ENCODE measurements at regions not wholly inside any gene's neighbourhood (a gene's known extent, or its start where the extent isn't known, plus 50 kb on each side); places are given as distances from the start of the nearest gene placed in this dataset.

DNA sequence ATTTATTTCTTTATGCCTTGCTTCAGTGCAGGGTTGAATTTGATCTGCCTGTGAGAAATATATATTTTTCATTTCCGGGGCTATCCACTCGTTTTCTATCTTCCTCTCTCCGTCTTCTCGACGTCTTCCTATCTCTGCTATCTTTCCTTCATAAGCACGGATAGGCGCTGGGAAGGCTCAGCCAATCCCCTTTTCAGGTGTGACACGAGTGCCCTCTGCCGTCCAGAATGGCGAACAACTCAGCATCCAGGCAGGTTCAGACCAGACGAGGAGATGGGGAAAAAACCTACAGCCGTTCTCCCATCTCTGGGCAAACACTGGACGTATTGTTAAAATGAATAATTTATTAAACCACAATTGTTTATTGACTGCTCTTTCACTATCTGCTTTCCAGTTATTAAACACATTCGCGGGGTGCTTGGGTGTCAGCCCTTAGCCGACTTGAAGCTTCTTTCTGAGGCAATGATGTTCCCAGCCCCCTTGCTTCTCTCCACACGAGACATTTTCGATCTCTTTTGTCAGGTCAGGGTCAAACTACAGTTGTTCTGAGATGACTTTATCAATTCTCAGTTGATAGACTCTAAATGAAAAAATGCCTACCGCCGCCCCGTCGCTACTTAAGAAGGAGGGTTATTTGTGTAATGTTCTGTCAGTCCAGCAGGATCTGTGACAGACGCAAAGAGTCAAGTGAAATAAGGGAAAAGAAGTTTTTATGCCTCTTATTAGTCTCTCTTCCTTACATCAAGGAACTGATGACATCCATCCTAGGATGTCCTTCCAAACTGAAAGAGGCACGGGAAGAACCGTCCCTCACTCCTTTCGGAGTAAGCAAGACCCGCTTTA is 96.3 kb upstream of the NOCT start:
- DNase-seq, result peak; percentile 84

- no peak for DNase-seq
Observed at GRCh38 chr4:138918169-138918869, 97.3 kb upstream of the NOCT start.

GRCh38 chr4:138916763-138917162 is 98.8 kb upstream of the NOCT start:
- no peak for DNase-seq

DNA sequence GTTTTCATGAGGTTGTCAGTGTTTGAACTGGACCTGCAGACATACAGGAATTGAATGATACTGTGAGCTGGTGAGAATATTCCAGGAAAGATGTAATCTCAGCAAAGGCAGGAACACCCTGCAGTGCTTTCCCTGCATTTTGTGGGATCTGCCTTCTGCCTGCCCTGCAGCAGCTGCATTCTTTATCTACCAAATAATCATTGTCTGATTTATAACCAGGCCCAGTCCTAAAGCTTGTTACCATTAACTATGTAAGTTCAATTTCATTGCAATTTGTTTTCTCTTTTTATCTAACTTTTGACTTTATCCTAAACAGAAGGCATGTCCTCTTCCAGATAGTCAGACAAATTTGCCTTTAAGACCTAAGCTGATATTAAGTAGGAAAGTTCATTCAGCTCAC is 99.8 kb upstream of the NOCT start:
- DNase-seq, result no peak

DNA sequence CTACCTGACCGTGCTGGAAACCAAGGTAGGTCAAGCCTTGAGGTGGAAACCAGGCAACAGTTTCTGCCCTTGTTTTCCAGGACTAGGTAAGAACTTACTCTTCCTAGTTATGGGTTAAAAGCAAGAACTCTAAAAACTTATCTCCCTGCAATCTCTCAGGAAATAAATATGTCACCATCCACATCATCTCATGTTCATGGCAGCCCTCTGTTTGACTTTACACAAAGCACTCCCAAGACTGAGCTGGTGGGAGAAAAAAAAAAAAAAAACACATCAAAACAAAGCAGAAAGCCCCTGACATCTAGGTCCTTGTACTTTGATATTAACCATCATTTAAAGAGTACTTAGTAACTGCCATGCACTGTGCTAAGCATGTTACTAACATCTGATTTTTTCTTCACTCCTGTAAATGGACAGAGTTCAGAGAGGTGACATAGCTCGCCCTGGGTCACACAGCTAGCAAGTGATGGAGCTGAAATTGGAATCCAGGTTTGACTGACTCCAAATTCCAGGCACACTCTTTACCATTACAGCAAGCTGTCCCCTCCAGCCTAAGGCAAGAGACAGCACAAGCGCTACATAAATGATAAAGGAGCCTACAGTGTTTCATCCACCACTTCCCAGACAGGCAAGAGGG is 102.8 kb upstream of the NOCT start:
- no peak for DNase-seq

DNA sequence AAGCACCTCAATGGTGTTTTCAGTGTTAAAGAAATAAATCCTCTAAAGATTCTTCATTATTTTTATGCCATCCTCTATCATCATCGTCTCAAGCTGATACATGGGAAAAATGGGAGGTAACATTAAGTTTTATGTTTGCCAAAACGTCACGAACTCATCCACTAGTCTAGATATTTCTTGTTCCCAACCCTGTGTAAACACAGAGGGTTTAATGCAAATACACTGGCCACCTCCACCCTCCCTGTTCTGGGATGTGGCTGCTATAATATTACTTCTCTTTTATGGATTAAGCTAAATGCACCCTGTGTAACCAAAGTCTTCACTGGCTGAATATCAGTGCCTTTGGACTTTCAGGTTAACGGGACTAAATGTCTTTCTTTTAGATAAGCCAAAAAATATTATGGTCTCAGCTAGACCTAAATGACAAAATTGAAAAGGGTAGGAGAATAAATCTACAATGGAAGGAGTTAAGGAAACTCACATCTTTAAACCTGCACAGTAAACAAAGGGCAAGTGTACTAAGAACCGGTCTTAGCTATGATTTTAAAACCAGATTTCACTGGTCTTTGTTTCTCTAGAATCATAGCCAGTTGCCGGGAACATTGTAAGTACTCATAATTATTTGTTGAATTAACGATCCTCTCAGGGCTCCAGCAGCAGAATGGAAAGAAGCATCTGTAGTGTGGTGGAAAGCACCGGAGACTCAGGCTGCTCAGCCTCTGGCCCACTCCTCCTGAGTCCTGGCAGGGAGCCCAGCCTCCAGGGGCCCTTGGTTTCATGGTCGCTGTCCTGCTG is 103.5 kb upstream of the NOCT start:
- DNase-seq, result peak; percentile 53

GRCh38 chr4:138910914-138911336 is 104.7 kb upstream of the NOCT start:
- DNase-seq, result peak; percentile 66

GRCh38 chr4:138910195-138910913 is 105.2 kb upstream of the NOCT start:
- DNase-seq, result no peak

GRCh38 chr4:138909587-138909986 is 106.0 kb upstream of the NOCT start:
- no peak for DNase-seq

- no peak for DNase-seq
Observed at GRCh38 chr4:138908134-138908533, 107.4 kb upstream of the NOCT start.

DNA sequence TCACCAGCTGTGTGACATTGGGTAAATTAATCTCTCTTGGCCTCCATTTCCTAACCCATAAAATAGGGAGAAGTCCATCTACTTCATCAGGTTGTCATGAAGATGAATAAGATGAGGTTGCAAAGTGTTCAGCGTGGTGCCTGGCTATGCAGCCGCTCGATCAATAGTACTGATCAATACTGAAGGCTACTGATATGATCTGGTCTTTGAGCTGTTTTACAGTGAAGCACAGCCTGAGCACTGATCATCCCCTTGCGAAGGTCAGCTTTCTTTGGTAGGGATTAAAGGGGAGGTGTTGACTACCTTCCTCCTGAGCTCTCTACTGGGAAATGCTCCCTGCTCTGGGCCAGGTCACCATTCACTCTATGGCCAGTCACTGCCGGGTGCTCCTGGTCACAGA is 108.4 kb upstream of the NOCT start:
- DNase-seq, result no peak

- no peak for DNase-seq
Observed at GRCh38 chr4:138904793-138905192, 110.8 kb upstream of the NOCT start.

DNA sequence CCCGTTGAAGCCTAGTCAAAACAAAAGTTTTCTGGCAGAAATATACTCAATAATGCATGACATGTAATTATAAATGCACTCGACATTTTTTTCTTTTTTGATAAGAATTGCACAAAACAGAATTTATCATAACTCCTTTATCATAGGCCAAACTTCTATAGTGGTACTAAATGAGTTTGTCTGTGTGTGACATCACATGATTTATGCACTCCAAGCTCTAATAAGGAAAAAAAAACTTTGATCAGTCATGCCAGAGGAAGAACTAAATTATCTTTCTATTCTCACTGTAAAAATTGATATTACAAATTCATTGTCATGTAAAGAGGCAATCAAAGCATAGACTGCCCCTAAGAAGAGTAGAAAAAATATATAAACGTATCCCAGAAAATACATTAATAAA is 112.4 kb upstream of the NOCT start:
- DNase-seq, result no peak

DNA sequence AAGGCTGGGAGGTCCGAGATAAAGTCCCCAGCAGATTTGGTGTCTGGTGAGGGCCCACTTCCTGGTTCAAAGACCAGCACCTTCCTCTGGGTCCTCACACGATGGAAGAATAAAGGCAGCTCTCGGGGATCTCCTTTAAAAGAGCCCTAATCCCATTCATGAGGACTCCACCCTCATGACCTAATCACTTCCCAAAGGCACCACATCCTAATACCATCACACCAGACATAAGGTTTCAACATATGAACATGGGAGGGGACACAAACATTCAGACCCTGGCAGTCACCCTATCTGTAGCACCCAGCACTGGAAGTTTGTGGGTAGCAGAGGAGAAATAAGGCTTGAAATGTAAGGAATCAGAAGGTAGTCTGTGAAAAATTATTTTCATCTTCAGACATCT is 112.9 kb upstream of the NOCT start:
- no peak for DNase-seq

- DNase-seq, result no peak
Observed at GRCh38 chr4:138901177-138901576, 114.4 kb upstream of the NOCT start.

- no peak for DNase-seq
Observed at GRCh38 chr4:138899999-138900398, 115.6 kb upstream of the NOCT start.

GRCh38 chr4:138898282-138898681 is 117.3 kb upstream of the NOCT start:
- DNase-seq, result no peak

DNA sequence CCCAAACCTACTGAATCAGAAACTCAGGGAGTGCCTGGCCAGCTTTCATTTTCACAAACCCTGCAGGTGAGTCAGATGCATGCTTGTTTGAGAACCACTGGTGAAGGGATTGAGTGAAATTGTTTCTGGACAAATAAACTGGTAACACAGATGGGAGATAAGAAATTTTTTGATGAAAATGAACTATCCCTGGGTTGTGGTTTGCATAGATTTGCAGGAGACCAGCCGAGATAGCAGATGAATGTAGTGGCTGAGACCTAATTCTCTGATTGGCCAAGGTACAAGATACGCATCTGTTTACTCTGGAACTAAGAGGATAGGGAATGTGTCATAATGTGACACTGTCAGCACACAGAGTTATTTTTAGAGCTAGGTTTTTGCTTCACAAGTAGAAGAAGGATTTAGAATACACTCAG is 117.8 kb upstream of the NOCT start:
- no peak for DNase-seq

GRCh38 chr4:138894709-138895108 is 120.9 kb upstream of the NOCT start:
- no peak for DNase-seq

DNA sequence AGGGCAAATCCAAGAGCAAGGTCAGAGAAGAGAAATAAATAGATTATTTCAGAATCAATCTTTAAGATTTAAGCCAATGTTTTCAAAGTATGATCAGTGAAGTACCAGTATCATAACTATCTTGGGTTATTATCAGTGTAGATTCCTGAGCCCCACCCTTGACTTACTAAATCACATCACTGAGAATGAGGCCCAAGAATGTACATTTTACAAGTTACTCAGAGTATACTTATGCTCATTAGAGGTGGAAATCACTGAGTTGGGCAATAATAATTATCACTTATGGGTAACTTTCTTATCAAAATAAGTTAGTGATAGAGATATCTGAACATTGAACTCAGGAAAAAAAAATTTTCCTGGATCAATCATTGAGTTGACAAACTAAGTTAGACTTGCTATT is 121.6 kb upstream of the NOCT start:
- DNase-seq, result no peak

- DNase-seq, result no peak
Observed at GRCh38 chr4:138892483-138893407, 122.8 kb upstream of the NOCT start.
